HCT116 (cell line): ENCODE measurements at regions not wholly inside any gene's neighbourhood (a gene's known extent, or its start where the extent isn't known, plus 50 kb on each side); places are given as distances from the start of the nearest gene placed in this dataset.

ENCODE experiments used
- ATAC-seq: fragments of 200-7000 bp; cut with Tn5 transposase; 2 replicates; pipeline ENCODE4 v1.9.1; 2020; ENCODE audit warnings: mild to moderate bottlenecking, moderate library complexity
- BruUV-seq: library from RNA; stranded (reverse); fragments of 400-500 nt; replicated peaks from 2 replicates; lab custom pipeline; 2021; lab: Mats Ljungman, UMichigan
- CTCF ChIA-PET: fragments of 300-600 bp; sonication (Branson Sonifier 250); formaldehyde crosslinking; loops from one replicate; lab custom pipeline; 2021; ENCODE audit warnings: antibody characterized with exemption; lab: Charles Lee
- POLR2A ChIA-PET: fragments of 300-600, 350-600 bp; sonication (Branson Sonifier 250); formaldehyde crosslinking; loops from one replicate; lab custom pipeline; 2021; ENCODE audit warnings: antibody characterized with exemption; lab: Charles Lee
- RAD21 ChIA-PET, 2 experiments: fragments of 300-600 bp; sonication (Branson Sonifier 250); formaldehyde crosslinking; loops; one replicate each; lab custom pipeline; 2023; ENCODE audit warnings: low total read pairs in 2 of 2; ENCODE audit not compliant: uncharacterized antibody in 2 of 2, unreplicated experiment in 2 of 2, low non-redundant PET in 1 of 2; lab: Charles Lee
- DNase-seq: peaks from one replicate; pipeline ENCODE4 v3.0.0-alpha.2; 2010; ENCODE audit warnings: low read depth, low spot score
- H2AFZ ChIP-seq: fragments of 200-600 bp; shearing (Covaris generic), sonication (generic); 2 replicates; pipeline ENCODE4 v1.6.1; 2017; ENCODE audit warnings: low read depth, mixed run types, mixed read lengths, antibody characterized with exemption, low read length; ENCODE audit not compliant: poor library complexity, severe bottlenecking
- H3K27ac ChIP-seq: 2 replicates; pipeline ENCODE4 v1.5.1; 2012; ENCODE audit warnings: low read depth, low read length
- H3K27me3 ChIP-seq: fragments of 200-600 bp; sonication (generic); 2 replicates; pipeline ENCODE4 v1.6.1; 2016; ENCODE audit warnings: mixed run types, low read length, mixed read lengths; ENCODE audit not compliant: insufficient read depth
- H3K36me3 ChIP-seq, 2 experiments: fragments of 200-500 bp in 1 of 2; fragments of 200-600 bp in 1 of 2; sonication (Bioruptor generic) in 1 of 2; sonication (generic) in 1 of 2; 2 replicates each; pipeline versions ENCODE4 v1.5.1 to v1.6.1; 2014 to 2016; ENCODE audit warnings: low read length in 2 of 2, inconsistent platforms in 1 of 2, mixed read lengths in 1 of 2, mixed run types in 1 of 2; ENCODE audit not compliant: insufficient read depth in 2 of 2, control insufficient read depth in 1 of 2
- H3K4me1 ChIP-seq, 2 experiments: fragments of 200-600 bp in 1 of 2; sonication (generic) in 1 of 2; 2 replicates each; pipeline versions ENCODE4 v1.5.1 to v1.6.1; 2012 to 2017; ENCODE audit warnings: low read length in 2 of 2, inconsistent platforms in 1 of 2, mild to moderate bottlenecking in 1 of 2, mixed read lengths in 1 of 2, mixed run types in 1 of 2, moderate library complexity in 1 of 2; ENCODE audit not compliant: insufficient read depth in 2 of 2, control insufficient read depth in 1 of 2
- H3K4me2 ChIP-seq: fragments of 200-600 bp; sonication (generic); 2 replicates; pipeline ENCODE4 v1.6.1; 2017; ENCODE audit warnings: mixed run types, low read length, mixed read lengths
- H3K4me3 ChIP-seq, 2 experiments: fragments of 200-600 bp in 1 of 2; sonication (generic) in 1 of 2; replicated peaks in 1 of 2; 2 replicates each; pipeline ENCODE4 v1.5.1; 2011 to 2016; ENCODE audit warnings: low read length in 2 of 2, control low read depth in 1 of 2, low read depth in 1 of 2, mild to moderate bottlenecking in 1 of 2, mixed read lengths in 1 of 2, mixed run types in 1 of 2
- H3K79me2 ChIP-seq: fragments of 200-600 bp; sonication (generic); 2 replicates; pipeline ENCODE4 v1.6.1; 2017; ENCODE audit warnings: mild to moderate bottlenecking, mixed run types, low read length, moderate library complexity, mixed read lengths; ENCODE audit not compliant: insufficient read depth
- H3K9ac ChIP-seq: fragments of 200-600 bp; sonication (generic); 2 replicates; pipeline ENCODE4 v1.6.1; 2016; ENCODE audit warnings: low read length, mixed read lengths
- H3K9me2 ChIP-seq: fragments of 200-600 bp; sonication (generic), shearing (Covaris generic); 2 replicates; pipeline ENCODE4 v1.6.1; 2017; ENCODE audit warnings: mixed run types, mild to moderate bottlenecking, moderate library complexity; ENCODE audit not compliant: insufficient read depth
- H3K9me3 ChIP-seq, 2 experiments: fragments of 200-500 bp in 1 of 2; fragments of 200-600 bp in 1 of 2; sonication (Bioruptor generic) in 1 of 2; sonication (generic) in 1 of 2; 2 replicates each; pipeline ENCODE4 v1.6.1; 2014 to 2017; ENCODE audit warnings: low read length in 2 of 2, mixed read lengths in 2 of 2, inconsistent platforms in 1 of 2, low read depth in 1 of 2, mild to moderate bottlenecking in 1 of 2, mixed run types in 1 of 2, moderate library complexity in 1 of 2; ENCODE audit not compliant: control insufficient read depth in 1 of 2, insufficient read depth in 1 of 2
- H4K20me1 ChIP-seq: fragments of 200-600 bp; sonication (generic), shearing (Covaris generic); 2 replicates; pipeline ENCODE4 v1.6.1; 2017; ENCODE audit warnings: mixed run types, mild to moderate bottlenecking, moderate library complexity; ENCODE audit not compliant: insufficient read depth
- ATF3 ChIP-seq: IDR thresholded peaks from 2 replicates; pipeline ENCODE4 v1.6.1; 2012
- EGR1 ChIP-seq: IDR thresholded peaks from 2 replicates; pipeline ENCODE4 v1.6.1; 2012; ENCODE audit warnings: low read depth
- EZH2 ChIP-seq: fragments of 200-600 bp; sonication (generic); IDR thresholded peaks from 2 replicates; pipeline ENCODE4 v1.6.1; 2017; ENCODE audit warnings: antibody characterized with exemption, mixed run types
- EZH2phosphoT487 ChIP-seq: fragments of 200-600 bp; IDR thresholded peaks from 2 replicates; pipeline ENCODE4 v1.6.1; 2018; ENCODE audit warnings: antibody characterized with exemption, borderline replicate concordance
- FOSL1 ChIP-seq: IDR thresholded peaks from 2 replicates; pipeline ENCODE4 v1.6.1; 2012; ENCODE audit warnings: low read depth
- JUND ChIP-seq: IDR thresholded peaks from 2 replicates; pipeline ENCODE4 v1.6.1; 2012
- POLR2A ChIP-seq: IDR thresholded peaks from 2 replicates; pipeline ENCODE4 v1.7.0; 2011; ENCODE audit warnings: borderline replicate concordance; ENCODE audit not compliant: insufficient read depth, insufficient read length; ENCODE audit errors: extremely low read depth
- POLR2AphosphoS5 ChIP-seq: IDR thresholded peaks from 2 replicates; pipeline ENCODE4 v1.6.1; 2011; ENCODE audit warnings: mild to moderate bottlenecking, low read depth, low read length, moderate library complexity
- RAD21 ChIP-seq: IDR thresholded peaks from 2 replicates; pipeline ENCODE4 v1.6.1; 2012; ENCODE audit warnings: low read depth, mild to moderate bottlenecking
- SP1 ChIP-seq: IDR thresholded peaks from 2 replicates; pipeline ENCODE4 v1.6.1; 2012; ENCODE audit warnings: low read depth
- SRF ChIP-seq: IDR thresholded peaks from 2 replicates; pipeline ENCODE4 v1.6.1; 2012; ENCODE audit warnings: low read depth
- TCF7L2 ChIP-seq: IDR thresholded peaks from 2 replicates; pipeline ENCODE4 v1.7.0; 2011; ENCODE audit warnings: borderline replicate concordance, inconsistent platforms; ENCODE audit not compliant: insufficient read depth, insufficient read length; ENCODE audit errors: extremely low read depth
- ZFX ChIP-seq: fragments of 450-650 bp; IDR thresholded peaks from 2 replicates; pipeline ENCODE4 v1.6.1; 2017
- intact Hi-C: fragments of 100-400 bp; cut with micrococcal nuclease; formaldehyde crosslinking; loops from 2 replicates; pipeline ENCODE4 v1.10.0; 2022

GRCh38 chr2:239869272-239870155, 155.6 kb downstream of the NDUFA10 start:
- Histone ChIP-seq H3K79me2 (no peaks in the 10 kb centered on the region), H3K4me2 (no peak overlapping the region), H3K4me3 (no peak overlapping the region), H4K20me1 (no peaks in the 10 kb centered on the region), H3K27ac (no peak overlapping the region), H3K9ac (no peak overlapping the region), H3K4me1 (peaks cover 0 to 3% of the 10 kb centered on the region in 2 experiments; a peak in 1 of 4 replicates), H2AFZ (no peak overlapping the region), H3K36me3 (no peaks in the 10 kb centered on the region), H3K27me3 (no peaks in the 10 kb centered on the region), H3K9me2 (no peaks in the 10 kb centered on the region), H3K9me3 (peaks cover 0 to 15% of the 10 kb centered on the region in 2 experiments; a peak in 1 of 4 replicates)
- ATAC-seq (no peak), DNase-seq (no peak)
- BruUV-seq = no TSS peak
- ChIA-PET CTCF (no interaction called here), POLR2A (no interaction called here), RAD21 (no interaction called here)
- TF ChIP-seq ZFX (no peak), RAD21 (no peak), EZH2phosphoT487 (no peak), JUND (no peak), ATF3 (no peak), POLR2A (no peak), EZH2 (no peak), SP1 (no peak), SRF (no peak), POLR2AphosphoS5 (no peak), EGR1 (no peak), TCF7L2 (no peak), FOSL1 (no peak)
- intact Hi-C loops = no loop called here
